Esophagus squamous epithelium (tissue), 5 donors: ENCODE measurements at regions not wholly inside any gene's neighbourhood (a gene's known extent, or its start where the extent isn't known, plus 50 kb on each side); places are given as distances from the start of the nearest gene placed in this dataset.

Experiments
- DNase-seq: peaks from one replicate; lab custom pipeline; 2025; lab: John Stamatoyannopoulos, UW
- H3K27ac ChIP-seq, 4 donors: fragments of 200-600 bp; sonication (generic); one replicate each; pipeline ENCODE4 v1.5.1; 2016 to 2019; ENCODE audit warnings: mild to moderate bottlenecking in 1 of 4
- H3K27me3 ChIP-seq, 4 donors: fragments of 200-600 bp; sonication (generic); 1 replicate in 3 of 4; 2 replicates in 1 of 4; pipeline versions ENCODE4 v1.5.1 to v1.6.0; 2017 to 2021; ENCODE audit warnings: antibody characterized with exemption in 1 of 4
- H3K36me3 ChIP-seq, 3 donors: fragments of 200-600 bp; sonication (generic); one replicate each; pipeline ENCODE4 v1.5.1; 2016 to 2019
- H3K4me1 ChIP-seq, 3 donors: fragments of 200-600 bp; sonication (generic); one replicate each; pipeline ENCODE4 v1.5.1; 2017 to 2019
- H3K4me3 ChIP-seq, 4 donors: fragments of 200-600 bp; sonication (generic); 1 replicate in 3 of 4; 2 replicates in 1 of 4; pipeline ENCODE4 v1.5.1; 2016 to 2019; ENCODE audit warnings: mild to moderate bottlenecking in 2 of 4, moderate library complexity in 1 of 4
- H3K9me3 ChIP-seq, 3 donors: fragments of 200-600 bp; sonication (generic); one replicate each; pipeline ENCODE4 v1.5.1; 2016 to 2019
- POLR2A ChIP-seq, 4 donors: fragments of 450-650 bp; IDR thresholded peaks; one replicate each; pipeline ENCODE4 v1.6.1; 2017; ENCODE audit warnings: antibody characterized with exemption in 4 of 4, mild to moderate bottlenecking in 4 of 4, moderate library complexity in 3 of 4
- WGBS, 2 donors: methylation state at CpG; one replicate each; pipeline ENCODE4 v1.1.5; 2018; 5-methylcytosine and 5-hydroxymethylcytosine counted together
- intact Hi-C: fragments of 100-400 bp; cut with DNase I; formaldehyde crosslinking; loops from one replicate; pipeline ENCODE4 v1.15.0; 2022
- TF ChIP-seq, protein P1 (sequence below), 6 experiments: fragments of 450-650 bp in 4 of 6; fragments of 200-600 bp in 2 of 6; sonication (generic) in 2 of 6; IDR thresholded peaks; one replicate each; pipeline ENCODE4 v1.5.1; 2016 to 2019; ENCODE audit warnings: antibody characterized with exemption in 6 of 6, mild to moderate bottlenecking in 4 of 6, moderate library complexity in 4 of 6
- donor health status: DM: yes; HTN: yes; CAD: no.

DNA sequence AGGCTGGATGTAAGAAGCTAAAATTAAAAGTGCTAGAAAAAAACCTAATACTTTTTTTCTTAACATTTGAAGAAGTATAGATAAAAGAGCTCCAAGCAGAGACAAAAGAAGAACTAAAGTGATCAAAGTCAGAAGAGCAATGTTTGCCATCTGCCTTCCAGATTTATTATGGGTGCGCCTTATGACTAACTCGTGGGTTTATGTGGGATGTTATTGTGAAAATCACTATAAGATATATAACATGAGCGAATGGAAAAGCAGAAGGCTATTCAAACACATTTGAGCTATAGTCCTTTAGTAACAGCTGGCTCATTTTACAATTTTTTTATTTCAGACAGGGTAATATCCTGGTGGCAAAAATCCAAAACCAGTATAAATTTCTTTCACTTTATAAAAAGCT lies 1040.7 kb downstream of the RAPGEF2 start:
- H3K4me1 ChIP-seq: no peaks in the 10 kb centered on the region
- H3K4me3 ChIP-seq: no peak overlapping the region
- H3K36me3 ChIP-seq: no peaks in the 10 kb centered on the region
- intact Hi-C loops: no loop called here
- no peaks in the 10 kb centered on the region for H3K9me3 ChIP-seq
- WGBS, 2 donors: 29 to 44% methylated on average over 3 of the region's 3 CpGs
- H3K27ac ChIP-seq: no peak overlapping the region
- DNase-seq: no peak
- no peaks in the 10 kb centered on the region for H3K27me3 ChIP-seq
- TF ChIP-seq, protein P1, sequence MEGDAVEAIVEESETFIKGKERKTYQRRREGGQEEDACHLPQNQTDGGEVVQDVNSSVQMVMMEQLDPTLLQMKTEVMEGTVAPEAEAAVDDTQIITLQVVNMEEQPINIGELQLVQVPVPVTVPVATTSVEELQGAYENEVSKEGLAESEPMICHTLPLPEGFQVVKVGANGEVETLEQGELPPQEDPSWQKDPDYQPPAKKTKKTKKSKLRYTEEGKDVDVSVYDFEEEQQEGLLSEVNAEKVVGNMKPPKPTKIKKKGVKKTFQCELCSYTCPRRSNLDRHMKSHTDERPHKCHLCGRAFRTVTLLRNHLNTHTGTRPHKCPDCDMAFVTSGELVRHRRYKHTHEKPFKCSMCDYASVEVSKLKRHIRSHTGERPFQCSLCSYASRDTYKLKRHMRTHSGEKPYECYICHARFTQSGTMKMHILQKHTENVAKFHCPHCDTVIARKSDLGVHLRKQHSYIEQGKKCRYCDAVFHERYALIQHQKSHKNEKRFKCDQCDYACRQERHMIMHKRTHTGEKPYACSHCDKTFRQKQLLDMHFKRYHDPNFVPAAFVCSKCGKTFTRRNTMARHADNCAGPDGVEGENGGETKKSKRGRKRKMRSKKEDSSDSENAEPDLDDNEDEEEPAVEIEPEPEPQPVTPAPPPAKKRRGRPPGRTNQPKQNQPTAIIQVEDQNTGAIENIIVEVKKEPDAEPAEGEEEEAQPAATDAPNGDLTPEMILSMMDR (IDR thresholded peaks at IDR 0.05): no peak
- no peak for TF ChIP-seq POLR2A (IDR thresholded peaks at IDR 0.05)

DNA sequence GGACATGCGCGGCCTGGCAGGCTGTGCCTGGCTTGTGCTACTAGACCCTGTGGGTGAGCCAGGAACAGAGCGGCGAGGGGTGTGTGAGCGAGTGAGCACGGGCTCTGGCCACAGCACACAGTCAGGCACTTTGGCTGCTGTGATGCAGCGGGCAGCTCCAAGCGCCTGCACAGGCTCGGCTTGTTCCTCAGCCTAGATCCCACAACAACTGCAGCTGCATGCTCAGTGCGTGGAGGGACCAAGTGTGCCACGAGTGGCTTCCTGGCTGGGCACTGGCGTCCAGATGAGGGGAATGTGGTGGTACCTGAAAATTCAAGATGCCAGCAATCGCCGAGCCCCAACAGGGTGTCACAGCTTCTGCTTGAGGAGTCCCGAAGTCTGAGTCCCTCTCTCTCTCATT lies 1056.6 kb downstream of the RAPGEF2 start:
- Histone ChIP-seq H3K36me3 (no peaks in the 10 kb centered on the region), H3K27ac (no peak overlapping the region), H3K27me3 (no peaks in the 10 kb centered on the region), H3K4me1 (no peaks in the 10 kb centered on the region), H3K4me3 (no peak overlapping the region), H3K9me3 (peaks cover 0 to 19% (median 4%) of the 10 kb centered on the region in 3 donors)
- no peak for DNase-seq
- WGBS, 2 donors: 82 to 91% methylated on average over 12 to 13 of the region's 15 CpGs
- intact Hi-C loops: no loop called here
- TF ChIP-seq, protein P1 (IDR thresholded peaks at IDR 0.05): no peak
- TF ChIP-seq POLR2A (IDR thresholded peaks at IDR 0.05): no peak

DNA sequence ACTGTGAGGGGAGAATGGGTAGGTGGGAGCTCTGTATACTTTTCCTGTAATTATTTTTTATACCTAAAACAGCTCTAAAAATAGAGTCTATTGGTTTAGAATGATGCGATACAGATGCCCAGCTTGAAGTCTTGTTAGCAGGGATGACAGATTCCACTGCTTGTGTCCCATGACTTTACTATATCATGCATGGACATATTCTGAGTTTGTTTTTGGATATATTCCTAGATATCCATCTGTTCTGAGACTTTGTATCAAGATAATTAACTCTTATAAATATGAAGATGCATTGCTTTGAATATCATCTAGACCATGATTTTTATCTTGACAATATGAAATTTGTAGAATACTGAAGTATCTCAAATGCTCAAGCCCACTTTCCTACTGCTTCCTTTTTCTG lies 1058.1 kb downstream of the RAPGEF2 start:
- 82 to 91% methylated on average over 1 of the region's 1 CpG for WGBS, 2 donors

DNA sequence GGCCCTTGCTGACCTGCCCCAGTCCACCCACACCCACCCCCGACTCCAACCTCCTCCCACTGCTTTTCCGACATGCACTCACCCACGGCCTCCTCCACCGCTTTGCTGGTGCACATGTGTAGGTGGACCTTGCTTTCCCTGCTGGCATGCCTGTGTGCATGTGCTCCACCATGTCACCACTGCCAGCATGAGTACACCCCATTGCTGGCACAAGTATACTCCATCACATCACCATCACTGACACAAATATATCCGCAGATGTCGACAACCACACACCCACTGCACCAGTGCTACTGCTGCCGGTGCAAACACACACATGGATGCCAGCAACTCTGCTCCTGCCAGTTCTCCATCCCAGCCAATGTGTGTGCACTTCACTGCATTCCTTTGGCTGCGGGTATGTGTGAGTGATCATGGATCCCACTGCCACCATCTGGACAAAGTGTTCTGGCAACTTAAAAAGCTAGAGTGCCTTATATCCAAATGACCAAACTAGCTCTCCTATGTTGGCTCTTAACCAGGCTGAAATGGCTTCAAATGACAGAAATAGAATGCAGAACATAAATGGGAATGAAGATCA lies 1072.3 kb downstream of the RAPGEF2 start:
- H3K4me3 ChIP-seq: no peak overlapping the region
- no peaks in the 10 kb centered on the region for H3K36me3 ChIP-seq
- intact Hi-C loops: no loop called here
- no peaks in the 10 kb centered on the region for H3K4me1 ChIP-seq
- peaks cover 0 to 4% (median 0%) of the 10 kb centered on the region in 3 donors for H3K9me3 ChIP-seq
- no peak for TF ChIP-seq POLR2A (IDR thresholded peaks at IDR 0.05)
- TF ChIP-seq, protein P1 (IDR thresholded peaks at IDR 0.05): no peak
- H3K27ac ChIP-seq: no peak overlapping the region
- DNase-seq: no peak
- 77 to 82% methylated on average over 7 to 8 of the region's 8 CpGs for WGBS, 2 donors
- no peaks in the 10 kb centered on the region for H3K27me3 ChIP-seq

More for the DNA sequence above, 1058.1 kb downstream of the RAPGEF2 start:
- no peak overlapping the region for H3K4me3 ChIP-seq
- intact Hi-C loops: no loop called here
- no peak for DNase-seq
- no peak overlapping the region for H3K27ac ChIP-seq
- no peaks in the 10 kb centered on the region for H3K4me1 ChIP-seq
- no peaks in the 10 kb centered on the region for H3K36me3 ChIP-seq
- H3K9me3 ChIP-seq: peaks cover 0 to 19% (median 4%) of the 10 kb centered on the region in 3 donors
- no peak for TF ChIP-seq POLR2A (IDR thresholded peaks at IDR 0.05)
- TF ChIP-seq, protein P1 (IDR thresholded peaks at IDR 0.05): no peak
- H3K27me3 ChIP-seq: no peaks in the 10 kb centered on the region

DNA sequence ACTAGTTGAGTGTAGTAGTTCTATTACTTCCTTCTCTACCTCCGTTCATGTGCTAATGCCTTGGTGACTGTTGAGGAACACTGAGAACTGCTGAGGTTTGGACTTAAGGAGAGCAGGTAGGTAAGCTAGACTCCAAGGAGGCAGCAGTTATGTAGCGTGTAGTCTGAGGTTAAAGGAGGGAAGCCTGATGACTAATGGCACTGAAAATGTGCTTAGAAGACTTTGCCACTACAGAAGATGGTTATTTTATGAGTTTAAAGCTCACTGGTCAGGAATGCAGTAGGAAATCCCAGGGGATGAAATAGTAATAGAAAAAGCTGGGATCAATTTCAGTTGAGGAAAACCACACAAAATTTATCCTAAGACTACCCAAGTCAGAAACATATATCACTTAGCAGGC lies 1077.3 kb downstream of the RAPGEF2 start:
- H3K27me3 ChIP-seq: no peaks in the 10 kb centered on the region
- intact Hi-C loops: no loop called here
- no peaks in the 10 kb centered on the region for H3K4me1 ChIP-seq
- no peak overlapping the region for H3K27ac ChIP-seq
- no peak overlapping the region for H3K4me3 ChIP-seq
- no peak for TF ChIP-seq POLR2A (IDR thresholded peaks at IDR 0.05)
- TF ChIP-seq, protein P1 (IDR thresholded peaks at IDR 0.05): no peak
- WGBS, 2 donors: 63 to 71% methylated on average over 2 of the region's 2 CpGs
- H3K9me3 ChIP-seq: no peaks in the 10 kb centered on the region
- no peak for DNase-seq
- no peaks in the 10 kb centered on the region for H3K36me3 ChIP-seq
